HG02840 (cell line): ENCODE measurements at regions not wholly inside any gene's neighbourhood (a gene's known extent, or its start where the extent isn't known, plus 50 kb on each side); places are given as distances from the start of the nearest gene placed in this dataset.
"Not testable (repeated sequence)": the region's sequence is repeated elsewhere in the genome, so short reads cannot be mapped to it uniquely, and the experiment has no call there.

ENCODE experiments used
- ATAC-seq: cut with Tn5 transposase; IDR thresholded peaks from one replicate; pipeline ENCODE4 v1.9.1; 2021; ENCODE audit warnings: mild to moderate bottlenecking, moderate library complexity, moderate number of reproducible peaks; ENCODE audit not compliant: unreplicated experiment, low FRiP score

- no peak for ATAC-seq
Observed at GRCh38 chr6:67884442-67884841, 750.6 kb upstream of the ADGRB3 start.

- ATAC-seq = no peak
Observed at GRCh38 chr6:67883500-67884366, 751.3 kb upstream of the ADGRB3 start.

DNA sequence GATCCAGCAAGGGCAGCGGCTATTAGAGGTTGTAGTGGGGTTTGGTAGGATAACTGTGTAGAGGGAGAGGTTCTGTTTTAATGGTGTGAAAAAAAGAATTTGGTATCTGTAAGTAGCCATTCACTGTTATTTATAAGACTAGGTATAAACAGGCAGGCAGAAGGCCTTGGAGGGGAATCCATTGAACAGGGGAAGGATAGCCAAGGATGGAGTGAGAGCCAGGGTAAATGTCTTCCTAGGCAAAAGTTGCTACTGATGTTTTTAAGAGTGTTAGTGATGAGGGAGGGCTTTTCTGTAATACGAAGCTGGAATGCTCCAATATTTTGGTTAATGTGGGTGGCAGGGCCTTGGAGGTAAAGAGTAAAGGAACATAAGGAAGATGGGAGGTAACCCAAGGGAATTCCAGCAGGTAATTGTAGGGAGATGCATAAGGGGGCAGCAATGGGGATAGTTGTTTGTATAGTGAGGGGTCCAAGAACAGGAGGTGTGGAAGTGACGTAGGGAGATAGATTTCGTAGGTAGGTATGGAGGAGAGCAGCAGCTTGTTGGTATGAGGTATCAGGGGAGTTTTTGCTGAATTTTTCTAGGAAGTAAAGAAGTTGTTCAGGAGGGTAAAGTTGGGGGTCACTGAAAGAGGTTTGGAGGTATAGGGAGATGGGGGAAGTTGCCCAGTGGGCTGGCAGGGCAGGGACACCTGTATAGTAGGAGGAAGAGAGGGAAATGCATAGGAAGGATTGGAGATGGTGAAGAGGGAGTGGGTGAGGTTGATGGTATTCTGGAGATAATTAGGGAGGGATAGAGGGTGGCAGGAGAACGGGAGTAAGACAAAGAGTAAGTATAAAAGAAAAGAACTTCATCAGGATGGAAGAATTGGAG lies 752.4 kb upstream of the ADGRB3 start:
- no peak for ATAC-seq

- ATAC-seq = no peak
Observed at GRCh38 chr6:67881706-67882065, 753.4 kb upstream of the ADGRB3 start.

- no peak for ATAC-seq
Observed at GRCh38 chr6:67880939-67881705, 754.0 kb upstream of the ADGRB3 start.

- ATAC-seq = not testable (repeated sequence)
Observed at GRCh38 chr6:67880343-67880742, 754.7 kb upstream of the ADGRB3 start.

- ATAC-seq = not testable (repeated sequence)
Observed at GRCh38 chr6:67879928-67880327, 755.2 kb upstream of the ADGRB3 start.

DNA sequence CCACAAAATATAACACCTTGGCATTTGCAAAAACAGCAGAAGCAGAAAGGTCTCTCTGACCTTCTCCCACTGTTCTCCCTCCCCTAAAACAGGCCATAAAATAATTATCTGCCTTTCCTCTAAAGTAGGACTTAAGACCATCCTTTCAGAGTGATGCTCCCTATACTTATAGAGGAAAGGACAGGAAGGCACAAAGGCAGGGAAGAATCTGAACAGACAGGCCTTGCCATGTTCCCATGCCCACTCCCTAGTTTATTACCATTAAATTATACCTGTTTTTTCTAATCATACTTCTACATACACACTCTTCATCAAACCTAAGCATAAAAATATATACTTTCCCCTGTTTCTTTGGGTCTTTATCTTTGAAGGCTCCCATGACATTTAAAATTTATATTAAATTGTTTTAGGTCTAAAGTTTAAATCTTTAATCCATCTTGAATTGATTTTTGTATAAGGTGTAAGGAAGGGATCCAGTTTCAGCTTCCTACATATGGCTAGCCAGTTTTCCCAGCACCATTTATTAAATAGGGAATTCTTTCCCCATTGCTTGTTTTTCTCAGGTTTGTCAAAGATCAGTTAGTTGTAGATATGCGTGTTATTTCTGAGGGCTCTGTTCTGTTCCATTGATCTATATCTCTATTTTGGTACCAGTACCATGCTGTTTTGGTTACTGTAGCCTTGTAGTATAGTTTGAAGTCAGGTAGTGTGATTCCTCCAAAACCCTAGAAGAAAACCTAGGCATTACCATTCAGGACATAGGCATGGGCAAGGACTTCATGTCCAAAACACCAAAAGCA lies 755.8 kb upstream of the ADGRB3 start:
- ATAC-seq = not testable (repeated sequence)

- ATAC-seq = not testable (repeated sequence)
Observed at GRCh38 chr6:67878216-67878615, 756.9 kb upstream of the ADGRB3 start.

DNA sequence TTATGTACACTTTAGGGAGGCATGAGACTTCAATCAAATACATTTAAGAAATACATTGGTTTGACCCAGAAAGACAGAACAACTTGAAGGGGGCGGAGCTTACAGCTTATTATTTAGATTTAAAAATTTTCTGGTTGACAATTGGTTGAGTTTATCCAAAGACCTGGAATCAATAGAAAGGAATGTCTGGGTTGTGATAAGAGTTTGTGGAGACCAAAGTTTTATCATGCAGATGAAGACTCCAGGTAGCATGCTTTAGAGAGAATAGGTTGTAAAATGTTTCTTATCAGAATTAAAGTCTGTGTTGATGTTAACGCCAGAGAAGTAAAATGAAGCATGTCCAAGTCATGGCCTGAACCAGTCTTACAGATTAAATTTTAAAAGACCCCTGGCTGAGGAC lies 757.8 kb upstream of the ADGRB3 start:
- no peak for ATAC-seq

DNA sequence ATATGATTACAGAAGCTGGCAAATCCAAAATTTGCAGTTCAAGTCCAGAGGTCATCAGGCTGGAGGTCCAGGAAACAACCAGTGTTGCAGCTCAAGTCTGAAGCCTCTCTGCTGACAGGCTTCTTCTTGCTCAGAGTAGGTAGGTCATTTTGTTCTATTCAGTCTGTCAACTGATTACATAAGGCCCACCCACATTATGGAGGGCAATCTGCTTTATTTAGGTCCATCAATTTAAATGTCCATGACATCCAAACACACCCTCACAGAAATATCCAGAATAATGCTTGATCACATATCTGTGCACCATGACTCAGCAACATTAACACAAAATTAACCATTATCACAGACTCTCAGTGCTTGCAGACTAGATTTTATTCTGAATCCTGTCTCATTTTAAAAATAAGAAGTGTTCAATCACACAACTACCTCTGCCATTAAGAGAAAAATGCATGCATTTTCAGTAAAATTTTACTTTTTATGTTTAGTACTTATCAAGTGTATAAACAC lies 759.2 kb upstream of the ADGRB3 start:
- ATAC-seq = no peak

DNA sequence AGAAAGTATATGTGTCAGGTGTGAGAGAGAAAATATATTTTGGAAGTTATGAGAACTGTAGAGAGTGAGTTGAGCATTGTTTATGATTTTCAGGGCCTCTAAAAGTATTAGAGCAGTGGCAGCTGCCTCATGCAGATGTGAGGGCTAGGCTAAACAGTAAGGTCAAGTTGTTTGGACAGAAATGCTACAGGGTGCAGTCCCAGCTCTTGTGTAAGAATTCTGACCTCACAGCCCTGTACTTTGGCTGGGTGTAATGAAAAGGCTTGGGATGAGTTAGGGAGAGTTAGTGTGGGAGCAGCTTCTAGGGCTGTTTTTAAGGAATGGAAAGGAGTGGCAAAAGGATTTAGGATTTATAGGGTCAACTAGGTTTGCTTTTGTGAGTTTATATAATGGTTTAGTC lies 764.8 kb upstream of the ADGRB3 start:
- ATAC-seq = no peak

DNA sequence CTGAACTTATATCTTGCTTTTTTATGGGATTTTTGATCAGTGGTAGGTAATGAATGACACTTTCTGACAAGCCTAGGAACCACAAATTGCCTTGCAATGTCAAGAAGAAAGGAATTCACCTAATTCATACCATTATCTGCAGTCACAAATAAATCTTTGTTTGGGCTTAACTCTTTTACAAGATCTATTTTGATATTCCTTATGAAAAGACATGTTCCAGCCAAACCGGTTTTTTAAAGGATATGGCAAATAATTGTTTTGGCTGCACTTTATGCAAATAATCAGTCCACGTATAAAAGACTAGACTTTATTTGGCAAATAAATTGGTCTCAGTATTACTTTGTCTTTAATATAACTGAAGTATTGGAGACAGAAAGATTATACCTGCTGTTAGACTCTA lies 771.7 kb upstream of the ADGRB3 start:
- ATAC-seq = no peak

GRCh38 chr6:67854098-67854497 lies 781.0 kb upstream of the ADGRB3 start:
- ATAC-seq = no peak

GRCh38 chr6:67839818-67840217 lies 795.3 kb upstream of the ADGRB3 start:
- no peak for ATAC-seq

GRCh38 chr6:67825201-67825895 lies 809.7 kb upstream of the ADGRB3 start:
- no peak for ATAC-seq

DNA sequence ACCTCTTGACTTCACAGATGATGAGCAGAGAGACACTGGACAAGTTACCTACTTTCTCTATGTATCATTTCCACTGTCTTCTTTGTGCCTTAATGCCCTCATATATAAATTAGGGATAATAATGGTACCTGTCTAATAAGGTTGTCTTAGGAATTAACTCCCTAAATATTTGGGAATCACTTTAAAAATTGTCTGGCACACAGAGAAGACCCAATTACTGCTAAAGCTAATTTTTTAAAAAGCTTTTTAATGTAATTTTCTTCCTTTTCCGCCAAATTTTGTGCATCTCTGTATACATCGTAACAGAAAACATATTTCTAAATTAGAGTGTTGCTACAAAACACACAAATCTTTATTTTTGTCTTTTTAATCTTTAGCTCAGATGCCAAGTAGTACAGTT lies 816.8 kb upstream of the ADGRB3 start:
- no peak for ATAC-seq

GRCh38 chr6:67815623-67816022 lies 819.5 kb upstream of the ADGRB3 start:
- ATAC-seq = no peak

- no peak for ATAC-seq
Observed at GRCh38 chr6:67814262-67814661, 820.8 kb upstream of the ADGRB3 start.
